AG10803 (cell line): ENCODE measurements at regions not wholly inside any gene's neighbourhood (a gene's known extent, or its start where the extent isn't known, plus 50 kb on each side); places are given as distances from the start of the nearest gene placed in this dataset.
A peak's percentile ranks its signal among the peaks of the same experiment; 100 is the strongest.

Experiments
- DNase-seq: peaks from one replicate; pipeline ENCODE4 v3.0.0; 2010; ENCODE audit warnings: low read depth
- H3K4me3 ChIP-seq: 2 replicates; pipeline ENCODE4 v1.5.1; 2011; ENCODE audit warnings: mild to moderate bottlenecking, low read length, control low read depth
- CTCF ChIP-seq: conservative IDR thresholded peaks from 2 replicates; pipeline ENCODE4 v1.5.1; 2011; ENCODE audit warnings: mild to moderate bottlenecking, low read length, control low read depth, inconsistent platforms

- no peak for DNase-seq
- no peak overlapping the region for H3K4me3 ChIP-seq
- no peak for TF ChIP-seq CTCF
Observed at GRCh38 chr10:36362257-36362656, 720.2 kb upstream of the FZD8 start.

GRCh38 chr10:36358736-36359135 is 716.6 kb upstream of the FZD8 start:
- no peak for DNase-seq
- TF ChIP-seq CTCF: no peak

GRCh38 chr10:36354633-36355032 is 712.5 kb upstream of the FZD8 start:
- TF ChIP-seq CTCF: no peak
- DNase-seq: no peak
- H3K4me3 ChIP-seq: no peak overlapping the region

More at GRCh38 chr10:36358736-36359135, 716.6 kb upstream of the FZD8 start:
- H3K4me3 ChIP-seq: no peak overlapping the region

GRCh38 chr10:36351159-36351558 is 709.1 kb upstream of the FZD8 start:
- no peak overlapping the region for H3K4me3 ChIP-seq
- no peak for TF ChIP-seq CTCF
- DNase-seq: peak; percentile 21

- H3K4me3 ChIP-seq: no peak overlapping the region
- DNase-seq: peak; percentile 88
- TF ChIP-seq CTCF: peak; percentile 19
Observed at GRCh38 chr10:36349445-36350078, 707.5 kb upstream of the FZD8 start.

- peak; percentile 53 for DNase-seq
- no peak for TF ChIP-seq CTCF
Observed at GRCh38 chr10:36345807-36346206, 703.7 kb upstream of the FZD8 start.

GRCh38 chr10:36345175-36345533 is 703.1 kb upstream of the FZD8 start:
- no peak for DNase-seq
- no peak overlapping the region for H3K4me3 ChIP-seq
- TF ChIP-seq CTCF: no peak

More at GRCh38 chr10:36345807-36346206, 703.7 kb upstream of the FZD8 start:
- H3K4me3 ChIP-seq: no peak overlapping the region
